NOMO-1 (cell line): ENCODE measurements at regions not wholly inside any gene's neighbourhood (a gene's known extent, or its start where the extent isn't known, plus 50 kb on each side); places are given as distances from the start of the nearest gene placed in this dataset.

ENCODE experiments used
- DNase-seq, 2 experiments: peaks; one replicate each; lab custom pipeline; 2025; ENCODE audit not compliant: unreplicated experiment in 2 of 2; lab: John Stamatoyannopoulos, UW

- no peak for DNase-seq
Measured at GRCh38 chr14:82504894-82505293, 971.2 kb upstream of the SEL1L start.

- DNase-seq, result no peak
Measured at GRCh38 chr14:82510007-82510406, 976.4 kb upstream of the SEL1L start.

- DNase-seq, result no peak
Measured at GRCh38 chr14:82511399-82511798, 977.7 kb upstream of the SEL1L start.

- DNase-seq, result no peak
Measured at GRCh38 chr14:82520765-82521164, 987.1 kb upstream of the SEL1L start.

GRCh38 chr14:82521191-82521590 lies 987.5 kb upstream of the SEL1L start:
- DNase-seq, result no peak

GRCh38 chr14:82528016-82528415 lies 994.4 kb upstream of the SEL1L start:
- DNase-seq, result no peak

- no peak for DNase-seq
Measured at GRCh38 chr14:82533351-82533750, 999.7 kb upstream of the SEL1L start.

GRCh38 chr14:82536566-82536965 lies 1002.9 kb upstream of the SEL1L start:
- no peak for DNase-seq

- DNase-seq, result no peak
Measured at GRCh38 chr14:82537831-82538230, 1004.2 kb upstream of the SEL1L start.

- DNase-seq, result no peak
Measured at GRCh38 chr14:82546401-82546800, 1012.7 kb upstream of the SEL1L start.

GRCh38 chr14:82549306-82549990 lies 1015.8 kb upstream of the SEL1L start:
- no peak for DNase-seq

- no peak for DNase-seq
Measured at GRCh38 chr14:82562881-82563280, 1029.2 kb upstream of the SEL1L start.

GRCh38 chr14:82565825-82566224 lies 1032.2 kb upstream of the SEL1L start:
- no peak for DNase-seq

- DNase-seq, result no peak
Measured at GRCh38 chr14:82587226-82587625, 1053.6 kb upstream of the SEL1L start.

- no peak for DNase-seq
Measured at GRCh38 chr14:82595466-82595865, 1061.8 kb upstream of the SEL1L start.

- DNase-seq, result no peak
Measured at GRCh38 chr14:82602794-82603193, 1069.1 kb upstream of the SEL1L start.

GRCh38 chr14:82604819-82605218 lies 1071.2 kb upstream of the SEL1L start:
- no peak for DNase-seq

- DNase-seq, result no peak
Measured at GRCh38 chr14:82621881-82622450, 1088.3 kb upstream of the SEL1L start.

GRCh38 chr14:82626156-82627066 lies 1092.8 kb upstream of the SEL1L start:
- DNase-seq, result peak; percentile 1

- no peak for DNase-seq
Measured at GRCh38 chr14:82635915-82636314, 1102.3 kb upstream of the SEL1L start.

- no peak for DNase-seq
Measured at GRCh38 chr14:82636426-82636825, 1102.8 kb upstream of the SEL1L start.

GRCh38 chr14:82641050-82641540 lies 1107.4 kb upstream of the SEL1L start:
- DNase-seq, result no peak
